Prostate gland (tissue), 2 donors: ENCODE measurements at regions not wholly inside any gene's neighbourhood (a gene's known extent, or its start where the extent isn't known, plus 50 kb on each side); places are given as distances from the start of the nearest gene placed in this dataset.

Source experiments
- DNase-seq: peaks from one replicate; pipeline ENCODE4 v3.0.0-alpha.2; 2019; ENCODE audit warnings: low spot score
- H3K27ac ChIP-seq, 2 donors: fragments of 200-600 bp; sonication (generic); 2 replicates each; pipeline ENCODE4 v1.5.1; 2017 to 2019
- H3K27me3 ChIP-seq: fragments of 200-600 bp; sonication (generic); replicated peaks from 2 replicates; pipeline ENCODE4 v1.5.1; 2019; ENCODE audit not compliant: insufficient read depth
- H3K36me3 ChIP-seq, 2 donors: fragments of 200-600 bp; sonication (generic); 1 replicate in 1 of 2; 2 replicates in 1 of 2; pipeline versions ENCODE4 v1.5.1 to v1.8.1; 2017 to 2019
- H3K4me1 ChIP-seq: fragments of 200-600 bp; sonication (generic); replicated peaks from 2 replicates; pipeline ENCODE4 v1.5.1; 2019
- H3K4me3 ChIP-seq, 2 donors: fragments of 200-600 bp; sonication (generic); 2 replicates each; pipeline ENCODE4 v1.5.1; 2017 to 2019
- H3K9me3 ChIP-seq: fragments of 200-600 bp; sonication (generic); 2 replicates; pipeline ENCODE4 v1.5.1; 2017
- CTCF ChIP-seq, 4 experiments: fragments of 200-600 bp in 2 of 4; fragments of 450-650 bp in 2 of 4; sonication (generic) in 2 of 4; IDR thresholded peaks; 1 replicate in 3 of 4; 2 replicates in 1 of 4; pipeline ENCODE4 v1.5.1; 2016 to 2019; ENCODE audit warnings: antibody characterized with exemption in 4 of 4, mild to moderate bottlenecking in 2 of 4, moderate library complexity in 2 of 4
- POLR2A ChIP-seq: fragments of 450-650 bp; IDR thresholded peaks from one replicate; pipeline ENCODE4 v1.6.1; 2016; ENCODE audit warnings: antibody characterized with exemption, mild to moderate bottlenecking
- POLR2AphosphoS5 ChIP-seq: sonication (generic); formaldehyde crosslinking; IDR thresholded peaks from one replicate; pipeline ENCODE4 v1.6.1; 2017; ENCODE audit warnings: antibody characterized with exemption
- WGBS: methylation state at CpG from one replicate; pipeline ENCODE4 v1.1.5; 2018; 5-methylcytosine and 5-hydroxymethylcytosine counted together
- intact Hi-C: fragments of 100-400 bp; cut with DNase I; formaldehyde crosslinking; loops from one replicate; pipeline ENCODE4 v1.14.2; 2022

GRCh38 chr10:121404611-121405010 lies 193.6 kb downstream of the FGFR2 start:
- Histone ChIP-seq H3K4me3 (no peak overlapping the region), H3K27me3 (no peaks in the 10 kb centered on the region), H3K27ac (no peak overlapping the region), H3K4me1 (no peaks in the 10 kb centered on the region), H3K9me3 (no peaks in the 10 kb centered on the region), H3K36me3 (no peaks in the 10 kb centered on the region)
- intact Hi-C loops = no loop called here
- no peak for TF ChIP-seq POLR2AphosphoS5
- TF ChIP-seq POLR2A = no peak
- no peak for TF ChIP-seq CTCF (IDR thresholded peaks at IDR 0.05)
- no peak for DNase-seq
- 75% methylated on average over 4 of the region's 4 CpGs for WGBS

GRCh38 chr10:121405096-121405495 lies 193.1 kb downstream of the FGFR2 start:
- H3K27me3 ChIP-seq = no peaks in the 10 kb centered on the region
- H3K27ac ChIP-seq = no peak overlapping the region
- intact Hi-C loops = no loop called here
- no peak overlapping the region for H3K4me3 ChIP-seq
- no peaks in the 10 kb centered on the region for H3K9me3 ChIP-seq
- H3K36me3 ChIP-seq = no peaks in the 10 kb centered on the region
- 58% methylated on average over 3 of the region's 3 CpGs for whole genome bisulfite sequencing
- H3K4me1 ChIP-seq = no peaks in the 10 kb centered on the region
- no peak for DNase-seq
- TF ChIP-seq CTCF (IDR thresholded peaks at IDR 0.05) (no peak), POLR2AphosphoS5 (no peak), POLR2A (no peak)

- no peak for TF ChIP-seq POLR2A
- TF ChIP-seq POLR2AphosphoS5 = no peak
- TF ChIP-seq CTCF (IDR thresholded peaks at IDR 0.05) = no peak
- no peak for DNase-seq
- H3K36me3 ChIP-seq = no peaks in the 10 kb centered on the region
- intact Hi-C loops = no loop called here
- no peak overlapping the region for H3K4me3 ChIP-seq
- H3K9me3 ChIP-seq = no peaks in the 10 kb centered on the region
- H3K27ac ChIP-seq = no peak overlapping the region
- H3K4me1 ChIP-seq = no peaks in the 10 kb centered on the region
- no peaks in the 10 kb centered on the region for H3K27me3 ChIP-seq
- 97% methylated on average over 2 of the region's 2 CpGs for WGBS
Measured at GRCh38 chr10:121405549-121405948, 192.7 kb downstream of the FGFR2 start.

- no peak for DNase-seq
- TF ChIP-seq CTCF (IDR thresholded peaks at IDR 0.05) (no peak), POLR2AphosphoS5 (no peak), POLR2A (no peak)
- 87% methylated on average over 5 of the region's 5 CpGs for WGBS
- no peak overlapping the region for H3K4me3 ChIP-seq
- intact Hi-C loops = no loop called here
- H3K27me3 ChIP-seq = no peaks in the 10 kb centered on the region
- no peak overlapping the region for H3K27ac ChIP-seq
- H3K36me3 ChIP-seq = no peaks in the 10 kb centered on the region
- no peaks in the 10 kb centered on the region for H3K9me3 ChIP-seq
- no peaks in the 10 kb centered on the region for H3K4me1 ChIP-seq
Measured at GRCh38 chr10:121405953-121406352, 192.3 kb downstream of the FGFR2 start.

GRCh38 chr10:121406823-121407545 lies 191.3 kb downstream of the FGFR2 start:
- TF ChIP-seq POLR2AphosphoS5 (peak; percentile 57), POLR2A (no peak)
- no peaks in the 10 kb centered on the region for H3K27me3 ChIP-seq
- H3K9me3 ChIP-seq = no peaks in the 10 kb centered on the region
- no peaks in the 10 kb centered on the region for H3K36me3 ChIP-seq
- H3K27ac ChIP-seq = no peak overlapping the region
- peak; percentile 77 for DNase-seq
- H3K4me1 ChIP-seq = no peaks in the 10 kb centered on the region
- no peak overlapping the region for H3K4me3 ChIP-seq
- 36% methylated on average over 11 of the region's 11 CpGs for WGBS
- intact Hi-C loops = no loop called here
